Neural cell (in vitro differentiated cells): ENCODE measurements at regions not wholly inside any gene's neighbourhood (a gene's known extent, or its start where the extent isn't known, plus 50 kb on each side); places are given as distances from the start of the nearest gene placed in this dataset.

Source experiments
- H2AFZ ChIP-seq: fragments of 200-600, 300-800 bp; sonication (generic), shearing (Covaris generic); 2 replicates; pipeline ENCODE4 v1.6.0; 2014; ENCODE audit warnings: low read depth, mild to moderate bottlenecking, antibody characterized with exemption, low read length, moderate library complexity
- H3F3A ChIP-seq: fragments of 200-600 bp; shearing (Covaris generic); 2 replicates; pipeline ENCODE4 v1.6.1; 2016; ENCODE audit warnings: mild to moderate bottlenecking, moderate library complexity, mixed read lengths, antibody characterized with exemption, low read length; ENCODE audit not compliant: insufficient read depth, poor library complexity, severe bottlenecking
- H3K27ac ChIP-seq: fragments of 200-600, 300-800 bp; sonication (generic), shearing (Covaris generic); 2 replicates; pipeline ENCODE4 v1.5.1; 2014; ENCODE audit warnings: mild to moderate bottlenecking, low read length, moderate library complexity
- H3K27me3 ChIP-seq: fragments of 300-800, 200-600 bp; sonication (generic), shearing (Covaris generic); 2 replicates; pipeline ENCODE4 v1.6.0; 2014; ENCODE audit warnings: mild to moderate bottlenecking, low read depth, low read length, moderate library complexity; ENCODE audit not compliant: insufficient read depth
- H3K36me3 ChIP-seq: fragments of 300-800, 200-600 bp; sonication (generic), shearing (Covaris generic); 2 replicates; pipeline ENCODE4 v1.5.1; 2014; ENCODE audit warnings: mild to moderate bottlenecking, antibody characterized with exemption, low read length, moderate library complexity; ENCODE audit not compliant: insufficient read depth
- H3K4me2 ChIP-seq: fragments of 300-800, 200-600 bp; sonication (generic), shearing (Covaris generic); 2 replicates; pipeline ENCODE4 v1.6.0; 2014; ENCODE audit warnings: mild to moderate bottlenecking, low read length
- H3K4me3 ChIP-seq: fragments of 300-800, 200-600 bp; sonication (generic), shearing (Covaris generic); 2 replicates; pipeline ENCODE4 v1.5.1; 2014; ENCODE audit warnings: mild to moderate bottlenecking, low read length, moderate library complexity
- H3K79me2 ChIP-seq: fragments of 200-600 bp; shearing (Covaris generic); replicated peaks from 2 replicates; pipeline ENCODE4 v1.6.0; 2014; ENCODE audit warnings: mild to moderate bottlenecking, low read length, moderate library complexity; ENCODE audit not compliant: insufficient read depth
- H3K9ac ChIP-seq: fragments of 300-800, 200-600 bp; sonication (generic), shearing (Covaris generic); 2 replicates; pipeline ENCODE4 v1.6.1; 2016; ENCODE audit warnings: mild to moderate bottlenecking, low read length, mixed read lengths
- H3K9me2 ChIP-seq: fragments of 200-600 bp; shearing (Covaris generic); 2 replicates; pipeline ENCODE4 v1.6.1; 2016; ENCODE audit warnings: mild to moderate bottlenecking, low read length, mixed read lengths; ENCODE audit not compliant: insufficient read depth
- H3K9me3 ChIP-seq: fragments of 200-600, 300-800 bp; sonication (generic), shearing (Covaris generic); 2 replicates; pipeline ENCODE4 v1.6.1; 2016; ENCODE audit warnings: mild to moderate bottlenecking, mixed run types, low read length, moderate library complexity, mixed read lengths
- H4K20me1 ChIP-seq: fragments of 200-600 bp; shearing (Covaris generic); 2 replicates; pipeline ENCODE4 v1.6.1; 2016; ENCODE audit warnings: mild to moderate bottlenecking, mixed run types; ENCODE audit not compliant: insufficient read depth
- CTCF ChIP-seq: fragments of 450-650 bp; IDR thresholded peaks from 2 replicates; pipeline ENCODE4 v1.5.1; 2014; ENCODE audit warnings: antibody characterized with exemption, mild to moderate bottlenecking, moderate library complexity; ENCODE audit not compliant: poor library complexity, severe bottlenecking
- EP300 ChIP-seq: fragments of 450-650 bp; conservative IDR thresholded peaks from 2 replicates; pipeline ENCODE4 v1.6.1; 2014; ENCODE audit warnings: antibody characterized with exemption, mild to moderate bottlenecking, moderate library complexity; ENCODE audit not compliant: poor library complexity, severe bottlenecking
- EZH2 ChIP-seq: fragments of 200-600, 300-800 bp; shearing (Covaris generic), sonication (generic); IDR thresholded peaks from 2 replicates; pipeline ENCODE4 v1.6.1; 2014; ENCODE audit warnings: antibody characterized with exemption, low read length, borderline replicate concordance, mild to moderate bottlenecking; ENCODE audit not compliant: insufficient read depth, poor library complexity, severe bottlenecking
- MXI1 ChIP-seq: fragments of 450-650 bp; conservative IDR thresholded peaks from 2 replicates; pipeline ENCODE4 v1.6.1; 2014; ENCODE audit warnings: antibody characterized with exemption, mild to moderate bottlenecking; ENCODE audit not compliant: poor library complexity, severe bottlenecking
- POLR2AphosphoS5 ChIP-seq: IDR thresholded peaks from 2 replicates; pipeline ENCODE4 v1.6.1; 2012
- RAD21 ChIP-seq: fragments of 450-650 bp; conservative IDR thresholded peaks from 2 replicates; pipeline ENCODE4 v1.6.1; 2014; ENCODE audit warnings: antibody characterized with exemption, mild to moderate bottlenecking, moderate library complexity
- REST ChIP-seq: IDR thresholded peaks from 2 replicates; pipeline ENCODE4 v1.6.1; 2012; ENCODE audit warnings: borderline replicate concordance
- SMC3 ChIP-seq: fragments of 450-650 bp; conservative IDR thresholded peaks from 2 replicates; pipeline ENCODE4 v1.6.1; 2014; ENCODE audit warnings: antibody characterized with exemption, mild to moderate bottlenecking, moderate library complexity; ENCODE audit not compliant: poor library complexity
- TAF1 ChIP-seq: IDR thresholded peaks from 2 replicates; pipeline ENCODE4 v1.6.1; 2012; ENCODE audit warnings: low read depth

GRCh38 chr5:2902742-2903297 lies 151.3 kb upstream of the IRX2 start:
- TF ChIP-seq EP300 (no peak), REST (no peak)
- Histone ChIP-seq H3K36me3 (no peaks in the 10 kb centered on the region), H3K9me2 (no peaks in the 10 kb centered on the region), H2AFZ (no peak overlapping the region), H3K4me3 (no peak overlapping the region), H3K27ac (no peak overlapping the region), H3K4me2 (no peak overlapping the region), H3K9ac (no peak overlapping the region), H3K9me3 (no peaks in the 10 kb centered on the region), H3K79me2 (no peaks in the 10 kb centered on the region), H3F3A (no peaks in the 10 kb centered on the region), H3K27me3 (no peaks in the 10 kb centered on the region), H4K20me1 (no peaks in the 10 kb centered on the region)

- no peaks in the 10 kb centered on the region for H3K79me2 ChIP-seq
These were observed 150.7 kb upstream of the IRX2 start for GRCh38 chr5:2902186-2902585.

GRCh38 chr5:2901511-2901910 lies 150.0 kb upstream of the IRX2 start:
- H3K9me3 ChIP-seq: no peaks in the 10 kb centered on the region
- H3K27ac ChIP-seq: no peak overlapping the region
- H3F3A ChIP-seq: no peaks in the 10 kb centered on the region
- H3K9me2 ChIP-seq: no peaks in the 10 kb centered on the region
- H3K9ac ChIP-seq: no peak overlapping the region
- no peak overlapping the region for H3K4me2 ChIP-seq
- no peak overlapping the region for H2AFZ ChIP-seq
- no peak overlapping the region for H3K4me3 ChIP-seq
- no peaks in the 10 kb centered on the region for H3K36me3 ChIP-seq
- H3K79me2 ChIP-seq: no peaks in the 10 kb centered on the region
- no peaks in the 10 kb centered on the region for H4K20me1 ChIP-seq
- H3K27me3 ChIP-seq: no peaks in the 10 kb centered on the region
- no peak for TF ChIP-seq RAD21
- TF ChIP-seq MXI1: no peak
- TF ChIP-seq EZH2: no peak
- no peak for TF ChIP-seq TAF1
- TF ChIP-seq SMC3: no peak
- TF ChIP-seq POLR2AphosphoS5: no peak
- TF ChIP-seq EP300: no peak
- TF ChIP-seq CTCF: no peak
- TF ChIP-seq REST: no peak

More at GRCh38 chr5:2902186-2902585, 150.7 kb upstream of the IRX2 start:
- Histone ChIP-seq H3K36me3 (no peaks in the 10 kb centered on the region), H3K27me3 (no peaks in the 10 kb centered on the region), H3F3A (no peaks in the 10 kb centered on the region), H4K20me1 (no peaks in the 10 kb centered on the region), H3K27ac (no peak overlapping the region), H3K4me2 (no peak overlapping the region), H2AFZ (no peak overlapping the region), H3K9me3 (no peaks in the 10 kb centered on the region), H3K4me3 (no peak overlapping the region), H3K9ac (no peak overlapping the region), H3K9me2 (no peaks in the 10 kb centered on the region)
- no peak for TF ChIP-seq EZH2
- TF ChIP-seq RAD21: no peak
